ENCODE measurements at regions not wholly inside any gene's neighbourhood (a gene's known extent, or its start where the extent isn't known, plus 50 kb on each side); places are given as distances from the start of the nearest gene placed in this dataset.

- H3K4me1 ChIP-seq (ENCODE audit: control insufficient read depth in 1 of 2, insufficient read depth in 1 of 2, low read depth in 1 of 2, low read length in 1 of 2): no peaks in the 10 kb centered on the region
- H3K4me3 ChIP-seq (ENCODE audit: low read depth in 1 of 2, low read length in 1 of 2): no peak overlapping the region
- no peaks in the 10 kb centered on the region for H3K27me3 ChIP-seq
- no peak overlapping the region for H3K27ac ChIP-seq
- TF ChIP-seq, protein P1, sequence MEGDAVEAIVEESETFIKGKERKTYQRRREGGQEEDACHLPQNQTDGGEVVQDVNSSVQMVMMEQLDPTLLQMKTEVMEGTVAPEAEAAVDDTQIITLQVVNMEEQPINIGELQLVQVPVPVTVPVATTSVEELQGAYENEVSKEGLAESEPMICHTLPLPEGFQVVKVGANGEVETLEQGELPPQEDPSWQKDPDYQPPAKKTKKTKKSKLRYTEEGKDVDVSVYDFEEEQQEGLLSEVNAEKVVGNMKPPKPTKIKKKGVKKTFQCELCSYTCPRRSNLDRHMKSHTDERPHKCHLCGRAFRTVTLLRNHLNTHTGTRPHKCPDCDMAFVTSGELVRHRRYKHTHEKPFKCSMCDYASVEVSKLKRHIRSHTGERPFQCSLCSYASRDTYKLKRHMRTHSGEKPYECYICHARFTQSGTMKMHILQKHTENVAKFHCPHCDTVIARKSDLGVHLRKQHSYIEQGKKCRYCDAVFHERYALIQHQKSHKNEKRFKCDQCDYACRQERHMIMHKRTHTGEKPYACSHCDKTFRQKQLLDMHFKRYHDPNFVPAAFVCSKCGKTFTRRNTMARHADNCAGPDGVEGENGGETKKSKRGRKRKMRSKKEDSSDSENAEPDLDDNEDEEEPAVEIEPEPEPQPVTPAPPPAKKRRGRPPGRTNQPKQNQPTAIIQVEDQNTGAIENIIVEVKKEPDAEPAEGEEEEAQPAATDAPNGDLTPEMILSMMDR (IDR thresholded peaks at IDR 0.05): no peak
- no peaks in the 10 kb centered on the region for H3K36me3 ChIP-seq
- H3K9me3 ChIP-seq: no peaks in the 10 kb centered on the region
These were observed 610.3 kb upstream of the GALNTL6 start for GRCh38 chr4:171202908-171203307.

GRCh38 chr4:171186700-171187099 lies 626.5 kb upstream of the GALNTL6 start:
- Histone ChIP-seq H3K36me3 (no peaks in the 10 kb centered on the region), H3K27ac (no peak overlapping the region), H3K27me3 (no peaks in the 10 kb centered on the region), H3K4me3 (ENCODE audit: low read depth in 1 of 2, low read length in 1 of 2) (no peak overlapping the region), H3K9me3 (no peaks in the 10 kb centered on the region), H3K4me1 (ENCODE audit: control insufficient read depth in 1 of 2, insufficient read depth in 1 of 2, low read depth in 1 of 2, low read length in 1 of 2) (no peaks in the 10 kb centered on the region)
- TF ChIP-seq, protein P1 (IDR thresholded peaks at IDR 0.05): no peak

GRCh38 chr4:171181090-171181489 lies 632.1 kb upstream of the GALNTL6 start:
- Histone ChIP-seq H3K27me3 (no peaks in the 10 kb centered on the region), H3K9me3 (no peaks in the 10 kb centered on the region), H3K27ac (no peak overlapping the region), H3K4me1 (ENCODE audit: control insufficient read depth in 1 of 2, insufficient read depth in 1 of 2, low read depth in 1 of 2, low read length in 1 of 2) (no peaks in the 10 kb centered on the region), H3K4me3 (ENCODE audit: low read depth in 1 of 2, low read length in 1 of 2) (no peak overlapping the region), H3K36me3 (no peaks in the 10 kb centered on the region)
- TF ChIP-seq, protein P1 (IDR thresholded peaks at IDR 0.05): no peak

GRCh38 chr4:171170671-171171070 lies 642.5 kb upstream of the GALNTL6 start:
- Histone ChIP-seq H3K9me3 (no peaks in the 10 kb centered on the region), H3K27me3 (no peaks in the 10 kb centered on the region), H3K36me3 (no peaks in the 10 kb centered on the region), H3K4me3 (ENCODE audit: low read depth in 1 of 2, low read length in 1 of 2) (no peak overlapping the region), H3K4me1 (ENCODE audit: control insufficient read depth in 1 of 2, insufficient read depth in 1 of 2, low read depth in 1 of 2, low read length in 1 of 2) (no peaks in the 10 kb centered on the region), H3K27ac (no peak overlapping the region)
- TF ChIP-seq, protein P1 (IDR thresholded peaks at IDR 0.05): no peak

- TF ChIP-seq, protein P1 (IDR thresholded peaks at IDR 0.05): no peak
- Histone ChIP-seq H3K9me3 (no peaks in the 10 kb centered on the region), H3K4me3 (ENCODE audit: low read depth in 1 of 2, low read length in 1 of 2) (no peak overlapping the region), H3K4me1 (ENCODE audit: control insufficient read depth in 1 of 2, insufficient read depth in 1 of 2, low read depth in 1 of 2, low read length in 1 of 2) (no peaks in the 10 kb centered on the region), H3K27me3 (no peaks in the 10 kb centered on the region), H3K27ac (no peak overlapping the region), H3K36me3 (no peaks in the 10 kb centered on the region)
These were observed 643.8 kb upstream of the GALNTL6 start for GRCh38 chr4:171169396-171169795.

DNA sequence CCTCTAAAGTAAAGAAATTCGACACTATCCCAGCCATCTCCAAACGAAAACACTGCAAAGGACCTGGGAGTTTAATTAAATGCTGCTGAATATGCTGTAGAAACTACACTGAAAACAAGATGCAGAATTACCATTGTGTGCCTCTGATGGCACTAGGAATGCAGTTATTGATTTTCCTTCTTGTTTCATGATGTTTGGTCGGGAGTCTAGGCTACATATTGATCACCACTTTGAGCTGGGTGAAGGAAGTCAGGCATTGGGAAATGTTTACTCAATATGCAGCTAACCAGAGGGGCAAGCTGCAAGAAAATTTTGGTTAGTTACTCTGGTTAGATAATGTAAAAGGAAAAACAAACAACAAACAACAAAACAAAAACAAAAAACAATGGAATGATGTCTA lies 650.7 kb upstream of the GALNTL6 start:
- H3K4me3 ChIP-seq (ENCODE audit: low read depth in 1 of 2, low read length in 1 of 2): no peak overlapping the region
- H3K9me3 ChIP-seq: no peaks in the 10 kb centered on the region
- TF ChIP-seq, protein P1 (IDR thresholded peaks at IDR 0.05): no peak
- no peak overlapping the region for H3K27ac ChIP-seq
- H3K4me1 ChIP-seq (ENCODE audit: control insufficient read depth in 1 of 2, insufficient read depth in 1 of 2, low read depth in 1 of 2, low read length in 1 of 2): no peaks in the 10 kb centered on the region
- H3K27me3 ChIP-seq: no peaks in the 10 kb centered on the region
- no peaks in the 10 kb centered on the region for H3K36me3 ChIP-seq
